ENCODE measurements at regions not wholly inside any gene's neighbourhood (a gene's known extent, or its start where the extent isn't known, plus 50 kb on each side); places are given as distances from the start of the nearest gene placed in this dataset.

GRCh38 chrX:110421500-110422455 lies 63.1 kb downstream of the RTL9 start:
- Histone ChIP-seq H3K23me2 (ENCODE audit: insufficient read length, low read depth, low read length, poor library complexity, severe bottlenecking) (no peaks in the 10 kb centered on the region), H4K20me1 (ENCODE audit: control insufficient read depth, insufficient read depth, insufficient read length) (no peaks in the 10 kb centered on the region), H2AK5ac (ENCODE audit: insufficient read length, low read length) (no peak overlapping the region), H3K79me2 (ENCODE audit: insufficient read depth, low read length) (no peaks in the 10 kb centered on the region), H2BK5ac (ENCODE audit: insufficient read length, low read length) (no peak overlapping the region), H3K4me1 (ENCODE audit: insufficient read depth, low read length) (no peaks in the 10 kb centered on the region; the same call in none of the 2 replicates), H4K91ac (ENCODE audit: insufficient read length, low read depth, low read length) (no peak overlapping the region), H3K14ac (ENCODE audit: insufficient read depth, low read length) (no peak overlapping the region), H3K27ac (ENCODE audit: insufficient read length, low read depth, low read length) (no peak overlapping the region), H3K9ac (ENCODE audit: extremely low read depth, insufficient read length, low read length) (no peak overlapping the region), H2AFZ (ENCODE audit: low read length) (no peak overlapping the region), H3T11ph (ENCODE audit: low read length) (no peak overlapping the region), H3K27me3 (ENCODE audit: insufficient read depth, low read length) (no peaks in the 10 kb centered on the region), H2BK12ac (ENCODE audit: insufficient read length, low read depth, low read length) (no peak overlapping the region), H3K79me1 (ENCODE audit: insufficient read depth, low read depth, low read length, poor library complexity, severe bottlenecking) (no peaks in the 10 kb centered on the region), H3K4me2 (ENCODE audit: insufficient read depth, insufficient read length, low read length) (no peak overlapping the region), H3K18ac (ENCODE audit: insufficient read length, low read depth, low read length) (no peak overlapping the region), H3K56ac (ENCODE audit: insufficient read length, low read depth, low read length) (no peak overlapping the region), H2BK15ac (ENCODE audit: low read depth, low read length) (no peak overlapping the region), H3K23ac (ENCODE audit: insufficient read length, low read depth, low read length) (no peak overlapping the region), H3K9me3 (ENCODE audit: control insufficient read depth, low read depth, low read length) (no peaks in the 10 kb centered on the region), H3K4ac (ENCODE audit: low read depth, low read length) (no peak overlapping the region), H2BK20ac (ENCODE audit: low read depth, low read length, poor library complexity, severe bottlenecking) (no peak overlapping the region), H4K5ac (ENCODE audit: insufficient read length, low read depth, low read length) (no peak overlapping the region), H2BK120ac (ENCODE audit: low read depth, low read length, poor library complexity, severe bottlenecking) (no peak overlapping the region), H4K8ac (replicated peaks; ENCODE audit: insufficient read length, low read depth, low read length) (no peak overlapping the region)
- Mint-ChIP-seq H3K9me3 (no peaks in the 10 kb centered on the region; a peak in 1 of 5 replicates), H3K27ac (no peak overlapping the region; a peak in 1 of 7 replicates), H3K27me3 (ENCODE audit: low read depth) (peaks cover 4% of the 10 kb centered on the region; the same call in 1 of the 2 replicates), H3K4me3 (no peak overlapping the region), H3K4me1 (peaks cover 23 to 28% of the 10 kb centered on the region in 2 experiments), H3K36me3 (ENCODE audit: insufficient read depth in 1 of 3, low read depth in 3 of 3) (no peaks in the 10 kb centered on the region)
- no CpG with 5 or more reads among the region's 5 CpGs for WGBS (ENCODE audit: extremely low coverage, insufficient read length, low lambda C conversion rate)
- no peak for TF ChIP-seq CTCF (conservative IDR thresholded peaks at IDR 0.05)
- DNase-seq = no peak

Data from H9 (cell line).